Mucosa of descending colon (tissue), 3 donors: ENCODE measurements at regions not wholly inside any gene's neighbourhood (a gene's known extent, or its start where the extent isn't known, plus 50 kb on each side); places are given as distances from the start of the nearest gene placed in this dataset.

ENCODE experiments used
- ATAC-seq: fragments of 200-7000 bp; cut with Tn5 transposase; one replicate; pipeline ENCODE4 v1.9.1; 2020; ENCODE audit warnings: mild to moderate bottlenecking, moderate library complexity
- DNase-seq, 3 donors: peaks; one replicate each; pipeline ENCODE4 v3.0.0-alpha.2; 2020
- H3K36me3 ChIP-seq: fragments of 200-600 bp; one replicate; pipeline ENCODE4 v1.8.0; 2021; ENCODE audit warnings: low read depth, mild to moderate bottlenecking
- H3K4me1 ChIP-seq: fragments of 200-600 bp; one replicate; pipeline ENCODE4 v1.8.0; 2021; ENCODE audit warnings: low read depth, mild to moderate bottlenecking
- H3K4me3 ChIP-seq: fragments of 200-600 bp; one replicate; pipeline ENCODE4 v1.8.0; 2021; ENCODE audit warnings: mild to moderate bottlenecking
- H3K9me3 ChIP-seq: fragments of 200-600 bp; one replicate; pipeline ENCODE4 v1.8.0; 2021; ENCODE audit warnings: mild to moderate bottlenecking
- intact Hi-C, 2 donors: fragments of 100-400 bp; cut with DNase I in 1 of 2; cut with micrococcal nuclease in 1 of 2; formaldehyde crosslinking; loops; one replicate each; pipeline versions ENCODE4 v1.11.0 to v1.11.1; 2022; cut with DNase I, micrococcal nuclease
- TF ChIP-seq, protein P1 (sequence below): fragments of 200-600 bp; IDR thresholded peaks from one replicate; pipeline ENCODE4 v1.8.0; 2022; ENCODE audit warnings: antibody characterized with exemption, mild to moderate bottlenecking
- donor health status: DM: no; HTN: no; CAD: no; lungs with moderate emphysema.
- donor health status: DM: no; HTN: no; CAD: no.
- donor health status: DM: no; HTN: yes; CAD: no.

DNA sequence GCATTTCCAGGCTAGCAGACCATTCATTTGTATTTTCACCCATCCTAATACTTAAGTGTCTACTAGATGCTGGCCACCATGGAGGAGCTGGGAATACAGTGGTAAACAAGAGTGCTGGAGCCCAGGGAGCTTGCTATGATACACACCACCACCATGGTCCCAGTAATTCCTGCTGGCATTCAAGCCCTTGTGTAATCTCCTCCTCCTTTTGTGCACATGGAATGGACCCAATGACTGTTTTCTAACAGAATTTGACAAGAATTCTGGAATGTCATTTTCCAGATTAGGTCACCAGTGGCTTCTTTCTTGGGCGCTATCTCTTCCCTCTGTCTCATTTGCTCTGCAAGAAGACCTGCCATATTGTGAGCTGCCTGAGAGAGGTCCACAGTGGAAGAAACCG lies 552.0 kb downstream of the C6orf118 start:
- no peak overlapping the region for H3K4me3 ChIP-seq
- H3K4me1 ChIP-seq = no peaks in the 10 kb centered on the region
- intact Hi-C loops = no loop called here
- TF ChIP-seq, protein P1, sequence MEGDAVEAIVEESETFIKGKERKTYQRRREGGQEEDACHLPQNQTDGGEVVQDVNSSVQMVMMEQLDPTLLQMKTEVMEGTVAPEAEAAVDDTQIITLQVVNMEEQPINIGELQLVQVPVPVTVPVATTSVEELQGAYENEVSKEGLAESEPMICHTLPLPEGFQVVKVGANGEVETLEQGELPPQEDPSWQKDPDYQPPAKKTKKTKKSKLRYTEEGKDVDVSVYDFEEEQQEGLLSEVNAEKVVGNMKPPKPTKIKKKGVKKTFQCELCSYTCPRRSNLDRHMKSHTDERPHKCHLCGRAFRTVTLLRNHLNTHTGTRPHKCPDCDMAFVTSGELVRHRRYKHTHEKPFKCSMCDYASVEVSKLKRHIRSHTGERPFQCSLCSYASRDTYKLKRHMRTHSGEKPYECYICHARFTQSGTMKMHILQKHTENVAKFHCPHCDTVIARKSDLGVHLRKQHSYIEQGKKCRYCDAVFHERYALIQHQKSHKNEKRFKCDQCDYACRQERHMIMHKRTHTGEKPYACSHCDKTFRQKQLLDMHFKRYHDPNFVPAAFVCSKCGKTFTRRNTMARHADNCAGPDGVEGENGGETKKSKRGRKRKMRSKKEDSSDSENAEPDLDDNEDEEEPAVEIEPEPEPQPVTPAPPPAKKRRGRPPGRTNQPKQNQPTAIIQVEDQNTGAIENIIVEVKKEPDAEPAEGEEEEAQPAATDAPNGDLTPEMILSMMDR = no peak
- ATAC-seq (no peak), DNase-seq (no peak)
- peaks cover 49% of the 10 kb centered on the region for H3K9me3 ChIP-seq
- no peaks in the 10 kb centered on the region for H3K36me3 ChIP-seq

DNA sequence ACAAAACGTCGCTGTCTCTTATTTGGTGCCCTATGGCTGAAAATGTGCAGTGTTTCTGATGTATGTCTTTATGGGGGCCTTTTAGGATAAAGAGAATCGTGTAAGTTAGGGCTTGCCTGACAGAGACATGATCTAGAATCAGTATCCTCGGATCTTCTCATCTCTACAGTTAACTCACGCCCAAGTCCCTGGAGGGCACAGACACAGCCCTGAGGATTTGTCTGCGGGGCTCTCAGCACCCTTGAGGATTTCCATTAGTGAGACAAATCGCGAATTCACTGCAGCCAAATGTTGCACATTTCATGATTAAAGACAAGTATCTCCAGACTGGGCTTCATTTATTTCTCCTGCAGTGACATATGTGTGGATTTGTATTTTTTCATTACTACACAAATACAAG lies 552.7 kb downstream of the C6orf118 start:
- no peak for ATAC-seq
- Histone ChIP-seq H3K9me3 (peaks cover 48% of the 10 kb centered on the region), H3K4me3 (no peak overlapping the region), H3K36me3 (no peaks in the 10 kb centered on the region), H3K4me1 (no peaks in the 10 kb centered on the region)
- intact Hi-C loops = no loop called here
- DNase-seq = no peak
- TF ChIP-seq, protein P1 = no peak

DNA sequence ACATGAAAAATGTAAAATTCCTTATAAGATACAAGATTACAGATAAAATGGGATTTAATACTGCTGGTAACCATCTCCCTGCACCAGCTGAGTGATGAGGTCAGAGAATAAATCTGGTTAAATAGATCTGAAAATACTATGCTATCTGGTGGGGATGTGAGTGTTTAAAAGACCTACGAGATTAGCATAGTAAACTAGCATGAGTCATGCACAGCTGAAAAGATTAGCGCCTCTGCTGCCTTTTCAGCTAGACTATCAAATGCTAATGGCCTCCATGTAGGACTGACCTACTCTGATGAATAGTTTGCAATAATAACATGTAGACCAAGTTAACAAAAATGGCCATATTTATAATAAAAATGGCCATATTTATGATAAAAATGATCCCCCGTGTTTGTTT lies 553.3 kb downstream of the C6orf118 start:
- ATAC-seq (no peak), DNase-seq (no peak)
- Histone ChIP-seq H3K9me3 (peaks cover 44% of the 10 kb centered on the region), H3K4me1 (no peaks in the 10 kb centered on the region), H3K4me3 (no peak overlapping the region), H3K36me3 (no peaks in the 10 kb centered on the region)
- intact Hi-C loops = no loop called here
- TF ChIP-seq, protein P1 = no peak

GRCh38 chr6:164753517-164753916 lies 555.9 kb downstream of the C6orf118 start:
- Histone ChIP-seq H3K4me3 (no peak overlapping the region), H3K36me3 (no peaks in the 10 kb centered on the region), H3K9me3 (peaks cover 34% of the 10 kb centered on the region), H3K4me1 (no peaks in the 10 kb centered on the region)
- intact Hi-C loops = no loop called here
- ATAC-seq (no peak), DNase-seq (no peak)
- TF ChIP-seq, protein P1 = no peak

GRCh38 chr6:164751395-164751794 lies 558.0 kb downstream of the C6orf118 start:
- Histone ChIP-seq H3K9me3 (peaks cover 26% of the 10 kb centered on the region), H3K4me1 (no peaks in the 10 kb centered on the region), H3K4me3 (no peak overlapping the region), H3K36me3 (no peaks in the 10 kb centered on the region)
- intact Hi-C loops = no loop called here
- TF ChIP-seq, protein P1 = no peak
- ATAC-seq = no peak
- no peak for DNase-seq

DNA sequence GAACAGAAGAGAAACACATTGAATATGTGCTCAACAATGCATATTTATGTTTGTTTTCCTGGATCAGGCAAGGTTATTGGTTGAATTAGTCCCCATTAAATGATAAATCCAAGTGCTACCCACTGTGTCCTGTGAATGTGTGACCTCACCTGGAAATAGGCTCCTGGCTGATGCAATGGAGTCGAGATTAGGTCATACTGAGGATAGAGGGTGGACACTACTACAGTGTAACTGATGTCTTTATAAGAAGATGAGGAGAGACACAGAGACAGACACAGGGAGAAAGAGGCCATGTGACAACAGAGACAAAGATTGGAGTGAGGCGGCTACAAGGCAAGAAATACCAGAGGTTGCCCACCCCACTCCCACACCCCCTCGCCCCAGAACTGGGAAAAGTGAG lies 559.3 kb downstream of the C6orf118 start:
- no peak for DNase-seq
- intact Hi-C loops = no loop called here
- TF ChIP-seq, protein P1 = no peak
- Histone ChIP-seq H3K4me3 (no peak overlapping the region), H3K9me3 (peaks cover 21% of the 10 kb centered on the region), H3K4me1 (no peaks in the 10 kb centered on the region), H3K36me3 (no peaks in the 10 kb centered on the region)
- ATAC-seq = no peak
